ENCODE measurements at regions not wholly inside any gene's neighbourhood (a gene's known extent, or its start where the extent isn't known, plus 50 kb on each side); places are given as distances from the start of the nearest gene placed in this dataset.

DNA sequence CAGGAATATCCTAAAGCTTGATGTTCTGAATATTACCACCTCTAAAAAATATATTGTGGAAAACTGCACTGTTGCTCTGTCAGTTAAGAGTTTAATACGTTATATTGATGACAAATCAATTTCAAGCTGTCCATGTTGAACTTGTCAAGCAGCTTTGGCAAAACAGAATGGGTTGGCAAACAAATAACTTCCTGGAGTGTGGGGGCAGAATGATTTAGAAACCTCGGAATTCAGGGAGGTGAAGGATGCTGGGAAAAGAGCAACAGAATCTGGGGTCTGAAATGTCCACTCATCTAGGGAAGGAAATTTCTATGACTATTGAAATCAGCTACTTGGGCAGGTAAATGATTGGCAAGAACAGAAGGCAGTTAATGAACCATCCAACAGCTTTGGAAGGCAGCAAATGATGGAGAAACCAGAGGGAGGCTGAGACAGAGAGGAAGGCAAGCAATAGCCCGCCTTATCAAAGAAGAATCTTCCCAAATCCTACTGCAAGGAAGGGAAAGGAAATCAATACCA is 95.1 kb upstream of the PALS2 start:
- TF ChIP-seq, protein P1, sequence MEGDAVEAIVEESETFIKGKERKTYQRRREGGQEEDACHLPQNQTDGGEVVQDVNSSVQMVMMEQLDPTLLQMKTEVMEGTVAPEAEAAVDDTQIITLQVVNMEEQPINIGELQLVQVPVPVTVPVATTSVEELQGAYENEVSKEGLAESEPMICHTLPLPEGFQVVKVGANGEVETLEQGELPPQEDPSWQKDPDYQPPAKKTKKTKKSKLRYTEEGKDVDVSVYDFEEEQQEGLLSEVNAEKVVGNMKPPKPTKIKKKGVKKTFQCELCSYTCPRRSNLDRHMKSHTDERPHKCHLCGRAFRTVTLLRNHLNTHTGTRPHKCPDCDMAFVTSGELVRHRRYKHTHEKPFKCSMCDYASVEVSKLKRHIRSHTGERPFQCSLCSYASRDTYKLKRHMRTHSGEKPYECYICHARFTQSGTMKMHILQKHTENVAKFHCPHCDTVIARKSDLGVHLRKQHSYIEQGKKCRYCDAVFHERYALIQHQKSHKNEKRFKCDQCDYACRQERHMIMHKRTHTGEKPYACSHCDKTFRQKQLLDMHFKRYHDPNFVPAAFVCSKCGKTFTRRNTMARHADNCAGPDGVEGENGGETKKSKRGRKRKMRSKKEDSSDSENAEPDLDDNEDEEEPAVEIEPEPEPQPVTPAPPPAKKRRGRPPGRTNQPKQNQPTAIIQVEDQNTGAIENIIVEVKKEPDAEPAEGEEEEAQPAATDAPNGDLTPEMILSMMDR (IDR thresholded peaks at IDR 0.05) = no peak
- TF ChIP-seq POLR2A (IDR thresholded peaks at IDR 0.05) (no peak), EP300 (IDR thresholded peaks at IDR 0.05) (no peak)
